ENCODE measurements at regions not wholly inside any gene's neighbourhood (a gene's known extent, or its start where the extent isn't known, plus 50 kb on each side); places are given as distances from the start of the nearest gene placed in this dataset.

GRCh38 chr4:163762741-163763140 is 268.3 kb downstream of the TMA16 start:
- H3K27ac ChIP-seq (ENCODE audit: low read depth, low read length) = no peak overlapping the region
- H3K27me3 ChIP-seq (ENCODE audit: insufficient read depth, low read length) = no peaks in the 10 kb centered on the region
- WGBS = 88% methylated on average over 1 of the region's 1 CpG
- H3K9ac ChIP-seq (ENCODE audit: low read depth, low read length) = no peak overlapping the region
- no peaks in the 10 kb centered on the region for H3K4me1 ChIP-seq (ENCODE audit: insufficient read depth, low read length)
- H3K4me3 ChIP-seq (ENCODE audit: low read length) = no peak overlapping the region
- H3K9me3 ChIP-seq (ENCODE audit: insufficient read depth, low read depth, low read length) = no peaks in the 10 kb centered on the region
- no peaks in the 10 kb centered on the region for H3K36me3 ChIP-seq (ENCODE audit: insufficient read depth, low read length)

DNA sequence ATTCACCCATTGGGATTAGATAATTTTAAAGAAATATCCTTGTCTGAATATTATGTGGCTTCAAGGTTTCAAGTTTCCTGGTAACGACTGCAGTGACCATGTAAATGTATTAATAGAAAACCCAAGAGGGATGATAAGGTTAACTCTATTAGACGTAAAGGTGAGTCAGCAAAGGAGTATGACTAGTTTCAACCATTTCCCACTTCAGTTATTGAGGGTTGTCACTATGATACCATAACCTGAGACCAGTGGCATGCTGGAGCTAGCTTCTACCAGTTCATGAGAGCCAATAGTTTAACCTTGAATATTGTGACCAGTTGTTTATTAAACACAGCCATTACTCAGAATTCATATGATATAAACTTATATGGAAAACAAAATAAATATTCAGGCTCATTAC is 270.1 kb downstream of the TMA16 start:
- Histone ChIP-seq H3K4me1 (ENCODE audit: insufficient read depth, low read length) (no peaks in the 10 kb centered on the region), H3K36me3 (ENCODE audit: insufficient read depth, low read length) (no peaks in the 10 kb centered on the region), H3K27me3 (ENCODE audit: insufficient read depth, low read length) (no peaks in the 10 kb centered on the region), H3K9ac (ENCODE audit: low read depth, low read length) (no peak overlapping the region), H3K9me3 (ENCODE audit: insufficient read depth, low read depth, low read length) (no peaks in the 10 kb centered on the region), H3K27ac (ENCODE audit: low read depth, low read length) (no peak overlapping the region), H3K4me3 (ENCODE audit: low read length) (no peak overlapping the region)
- 97% methylated on average over 2 of the region's 2 CpGs for WGBS

DNA sequence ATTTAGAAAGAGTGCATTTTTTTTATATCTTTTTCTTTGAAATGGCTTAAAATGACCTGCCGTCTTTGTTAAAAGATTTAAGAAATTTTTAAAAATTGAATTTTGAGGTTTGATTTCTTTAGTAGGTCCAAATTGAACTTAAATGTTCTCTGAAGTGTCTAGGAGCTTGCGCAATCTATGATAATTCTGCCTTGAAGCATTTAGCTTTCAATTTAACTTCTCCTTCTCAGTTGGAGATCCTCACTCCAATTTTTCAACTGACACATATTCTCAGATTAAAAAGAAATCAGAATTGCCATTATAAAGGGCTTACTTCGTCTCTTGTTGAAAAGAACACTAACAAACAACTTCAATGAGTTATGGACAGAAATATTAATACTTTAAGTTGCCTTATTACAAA is 273.5 kb downstream of the TMA16 start:
- Histone ChIP-seq H3K4me1 (ENCODE audit: insufficient read depth, low read length) (no peaks in the 10 kb centered on the region), H3K27me3 (ENCODE audit: insufficient read depth, low read length) (no peaks in the 10 kb centered on the region), H3K27ac (ENCODE audit: low read depth, low read length) (no peak overlapping the region), H3K4me3 (ENCODE audit: low read length) (no peak overlapping the region), H3K9me3 (ENCODE audit: insufficient read depth, low read depth, low read length) (no peaks in the 10 kb centered on the region), H3K36me3 (ENCODE audit: insufficient read depth, low read length) (no peaks in the 10 kb centered on the region), H3K9ac (ENCODE audit: low read depth, low read length) (no peak overlapping the region)
- WGBS = 100% methylated on average over 2 of the region's 3 CpGs

GRCh38 chr4:163772238-163772637 is 277.7 kb downstream of the TMA16 start:
- H3K27ac ChIP-seq (ENCODE audit: low read depth, low read length) = no peak overlapping the region
- no peaks in the 10 kb centered on the region for H3K36me3 ChIP-seq (ENCODE audit: insufficient read depth, low read length)
- no peak overlapping the region for H3K9ac ChIP-seq (ENCODE audit: low read depth, low read length)
- no peaks in the 10 kb centered on the region for H3K27me3 ChIP-seq (ENCODE audit: insufficient read depth, low read length)
- no peaks in the 10 kb centered on the region for H3K4me1 ChIP-seq (ENCODE audit: insufficient read depth, low read length)
- 96% methylated on average over 1 of the region's 1 CpG for WGBS
- no peak overlapping the region for H3K4me3 ChIP-seq (ENCODE audit: low read length)
- H3K9me3 ChIP-seq (ENCODE audit: insufficient read depth, low read depth, low read length) = no peaks in the 10 kb centered on the region

- Histone ChIP-seq H3K36me3 (ENCODE audit: insufficient read depth, low read length) (no peaks in the 10 kb centered on the region), H3K4me3 (ENCODE audit: low read length) (no peak overlapping the region), H3K9ac (ENCODE audit: low read depth, low read length) (no peak overlapping the region), H3K27ac (ENCODE audit: low read depth, low read length) (no peak overlapping the region), H3K27me3 (ENCODE audit: insufficient read depth, low read length) (no peaks in the 10 kb centered on the region), H3K9me3 (ENCODE audit: insufficient read depth, low read depth, low read length) (no peaks in the 10 kb centered on the region), H3K4me1 (ENCODE audit: insufficient read depth, low read length) (no peaks in the 10 kb centered on the region)
These were observed 279.4 kb downstream of the TMA16 start for GRCh38 chr4:163773940-163774339.

- Histone ChIP-seq H3K27ac (ENCODE audit: low read depth, low read length) (no peak overlapping the region), H3K9ac (ENCODE audit: low read depth, low read length) (no peak overlapping the region), H3K9me3 (ENCODE audit: insufficient read depth, low read depth, low read length) (no peaks in the 10 kb centered on the region), H3K27me3 (ENCODE audit: insufficient read depth, low read length) (no peaks in the 10 kb centered on the region), H3K4me1 (ENCODE audit: insufficient read depth, low read length) (no peaks in the 10 kb centered on the region), H3K36me3 (ENCODE audit: insufficient read depth, low read length) (no peaks in the 10 kb centered on the region), H3K4me3 (ENCODE audit: low read length) (no peak overlapping the region)
- 90% methylated on average over 1 of the region's 1 CpG for WGBS
These were observed 282.5 kb downstream of the TMA16 start for GRCh38 chr4:163776957-163777356.

GRCh38 chr4:163781726-163782125 is 287.2 kb downstream of the TMA16 start:
- no peaks in the 10 kb centered on the region for H3K27me3 ChIP-seq (ENCODE audit: insufficient read depth, low read length)
- H3K4me1 ChIP-seq (ENCODE audit: insufficient read depth, low read length) = no peaks in the 10 kb centered on the region
- H3K27ac ChIP-seq (ENCODE audit: low read depth, low read length) = no peak overlapping the region
- no peak overlapping the region for H3K9ac ChIP-seq (ENCODE audit: low read depth, low read length)
- 92% methylated on average over 1 of the region's 2 CpGs for WGBS
- H3K4me3 ChIP-seq (ENCODE audit: low read length) = no peak overlapping the region
- H3K36me3 ChIP-seq (ENCODE audit: insufficient read depth, low read length) = no peaks in the 10 kb centered on the region
- H3K9me3 ChIP-seq (ENCODE audit: insufficient read depth, low read depth, low read length) = 0 out of 2 replicates have a peak, but pooled peaks cover 3% of the 10 kb centered on the region

DNA sequence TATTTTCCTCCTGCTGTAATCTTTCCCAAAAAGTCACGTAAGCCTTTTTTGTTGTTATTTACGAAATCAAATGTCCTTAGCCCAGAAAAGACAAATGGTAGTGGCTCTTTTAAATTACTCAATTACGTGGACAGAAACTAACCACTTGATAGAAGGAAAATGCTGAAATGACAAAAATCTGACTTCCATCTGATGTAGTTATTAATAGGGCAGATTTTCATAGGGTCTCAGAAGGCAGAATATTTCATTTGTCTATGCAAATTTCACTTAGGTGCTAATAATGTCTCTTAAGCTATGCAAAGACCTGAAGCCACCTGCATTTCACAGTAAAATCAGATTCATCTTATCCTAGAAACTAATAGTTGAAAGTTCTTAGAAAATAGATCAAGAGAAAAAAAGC is 295.7 kb downstream of the TMA16 start:
- Histone ChIP-seq H3K9ac (ENCODE audit: low read depth, low read length) (no peak overlapping the region), H3K27me3 (ENCODE audit: insufficient read depth, low read length) (no peaks in the 10 kb centered on the region), H3K27ac (ENCODE audit: low read depth, low read length) (no peak overlapping the region), H3K36me3 (ENCODE audit: insufficient read depth, low read length) (no peaks in the 10 kb centered on the region), H3K4me1 (ENCODE audit: insufficient read depth, low read length) (no peaks in the 10 kb centered on the region), H3K9me3 (ENCODE audit: insufficient read depth, low read depth, low read length) (no peaks in the 10 kb centered on the region), H3K4me3 (ENCODE audit: low read length) (no peak overlapping the region)
- 93% methylated on average over 3 of the region's 3 CpGs for WGBS

DNA sequence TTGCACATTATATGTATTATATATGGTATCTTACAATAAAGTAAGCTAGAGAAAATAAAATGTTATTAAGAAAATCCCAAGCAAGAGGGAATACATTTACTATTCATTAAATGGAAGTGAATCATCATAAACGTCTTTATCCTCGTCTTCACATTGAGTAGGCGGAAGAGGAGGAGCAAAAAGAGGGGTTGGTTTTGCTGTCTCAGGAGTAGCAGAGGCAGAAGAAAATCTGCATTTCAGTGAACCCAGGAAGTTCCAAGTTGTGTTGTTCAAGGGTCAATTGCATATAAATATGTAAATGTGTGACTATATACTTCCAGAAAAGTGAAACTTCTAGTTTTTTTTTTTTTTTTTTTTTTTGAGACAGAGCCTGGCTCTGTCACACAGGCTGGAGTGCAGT is 301.4 kb downstream of the TMA16 start:
- H3K9ac ChIP-seq (ENCODE audit: low read depth, low read length) = no peak overlapping the region
- H3K4me3 ChIP-seq (ENCODE audit: low read length) = no peak overlapping the region
- no peak overlapping the region for H3K27ac ChIP-seq (ENCODE audit: low read depth, low read length)
- no peaks in the 10 kb centered on the region for H3K36me3 ChIP-seq (ENCODE audit: insufficient read depth, low read length)
- H3K27me3 ChIP-seq (ENCODE audit: insufficient read depth, low read length) = no peaks in the 10 kb centered on the region
- H3K4me1 ChIP-seq (ENCODE audit: insufficient read depth, low read length) = no peaks in the 10 kb centered on the region
- WGBS = 96% methylated on average over 3 of the region's 3 CpGs
- H3K9me3 ChIP-seq (ENCODE audit: insufficient read depth, low read depth, low read length) = no peaks in the 10 kb centered on the region

- Histone ChIP-seq H3K4me1 (ENCODE audit: insufficient read depth, low read length) (no peaks in the 10 kb centered on the region), H3K27me3 (ENCODE audit: insufficient read depth, low read length) (no peaks in the 10 kb centered on the region), H3K27ac (ENCODE audit: low read depth, low read length) (no peak overlapping the region), H3K9ac (ENCODE audit: low read depth, low read length) (no peak overlapping the region), H3K36me3 (ENCODE audit: insufficient read depth, low read length) (no peaks in the 10 kb centered on the region), H3K9me3 (ENCODE audit: insufficient read depth, low read depth, low read length) (no peaks in the 10 kb centered on the region), H3K4me3 (ENCODE audit: low read length) (no peak overlapping the region)
These were observed 309.5 kb downstream of the TMA16 start for GRCh38 chr4:163804001-163804400.

DNA sequence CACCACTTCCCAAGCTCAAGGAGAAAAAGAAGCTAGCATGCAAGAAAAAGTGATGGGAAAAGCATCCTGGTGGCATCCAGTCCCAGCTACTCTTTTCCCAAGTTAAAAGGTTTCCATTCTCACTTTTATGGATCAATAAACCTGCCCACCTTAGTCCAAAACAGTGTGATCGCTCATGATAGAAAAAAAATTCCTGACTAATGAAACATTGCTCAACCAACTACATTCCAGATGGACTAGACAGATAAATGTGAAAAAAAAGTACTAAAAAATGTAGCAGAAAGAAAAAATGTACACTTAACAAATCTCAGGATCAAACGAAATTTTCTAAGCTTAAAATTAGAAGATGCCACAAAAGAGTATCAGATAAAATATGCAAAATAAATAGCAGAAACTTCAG is 312.2 kb downstream of the TMA16 start:
- Histone ChIP-seq H3K4me3 (ENCODE audit: low read length) (no peak overlapping the region), H3K4me1 (ENCODE audit: insufficient read depth, low read length) (no peaks in the 10 kb centered on the region), H3K36me3 (ENCODE audit: insufficient read depth, low read length) (no peaks in the 10 kb centered on the region), H3K9ac (ENCODE audit: low read depth, low read length) (no peak overlapping the region), H3K9me3 (ENCODE audit: insufficient read depth, low read depth, low read length) (no peaks in the 10 kb centered on the region), H3K27ac (ENCODE audit: low read depth, low read length) (no peak overlapping the region), H3K27me3 (ENCODE audit: insufficient read depth, low read length) (no peaks in the 10 kb centered on the region)
- 100% methylated on average over 1 of the region's 2 CpGs for WGBS

- Histone ChIP-seq H3K27ac (ENCODE audit: low read depth, low read length) (no peak overlapping the region), H3K4me1 (ENCODE audit: insufficient read depth, low read length) (no peaks in the 10 kb centered on the region), H3K4me3 (ENCODE audit: low read length) (no peak overlapping the region), H3K36me3 (ENCODE audit: insufficient read depth, low read length) (no peaks in the 10 kb centered on the region), H3K9me3 (ENCODE audit: insufficient read depth, low read depth, low read length) (no peaks in the 10 kb centered on the region), H3K9ac (ENCODE audit: low read depth, low read length) (no peak overlapping the region), H3K27me3 (ENCODE audit: insufficient read depth, low read length) (no peaks in the 10 kb centered on the region)
- WGBS = 87% methylated on average over 2 of the region's 2 CpGs
These were observed 313.5 kb downstream of the TMA16 start for GRCh38 chr4:163808011-163808410.
